IPS DF 19.7 (cell line): ENCODE measurements at regions not wholly inside any gene's neighbourhood (a gene's known extent, or its start where the extent isn't known, plus 50 kb on each side); places are given as distances from the start of the nearest gene placed in this dataset.
"Not testable (repeated sequence)": the region's sequence is repeated elsewhere in the genome, so short reads cannot be mapped to it uniquely, and the experiment has no call there.

Experiments used
- DNase-seq: peaks from one replicate; pipeline ENCODE4 v3.0.0-alpha.2; 2013; ENCODE audit warnings: low read depth, low spot score

- DNase-seq = no peak
Measured at GRCh38 chr10:4310172-4310571, 515.8 kb upstream of the AKR1E2 start.

- no peak for DNase-seq
Measured at GRCh38 chr10:4307910-4308309, 518.1 kb upstream of the AKR1E2 start.

GRCh38 chr10:4306871-4307270 is 519.1 kb upstream of the AKR1E2 start:
- no peak for DNase-seq

GRCh38 chr10:4303045-4303444 is 518.0 kb upstream of the KLF6 start:
- DNase-seq = no peak

- no peak for DNase-seq
Measured at GRCh38 chr10:4301291-4302045, 516.5 kb upstream of the KLF6 start.

GRCh38 chr10:4296161-4296560 is 511.2 kb upstream of the KLF6 start:
- DNase-seq = no peak

- DNase-seq = no peak
Measured at GRCh38 chr10:4294996-4295792, 510.2 kb upstream of the KLF6 start.

DNA sequence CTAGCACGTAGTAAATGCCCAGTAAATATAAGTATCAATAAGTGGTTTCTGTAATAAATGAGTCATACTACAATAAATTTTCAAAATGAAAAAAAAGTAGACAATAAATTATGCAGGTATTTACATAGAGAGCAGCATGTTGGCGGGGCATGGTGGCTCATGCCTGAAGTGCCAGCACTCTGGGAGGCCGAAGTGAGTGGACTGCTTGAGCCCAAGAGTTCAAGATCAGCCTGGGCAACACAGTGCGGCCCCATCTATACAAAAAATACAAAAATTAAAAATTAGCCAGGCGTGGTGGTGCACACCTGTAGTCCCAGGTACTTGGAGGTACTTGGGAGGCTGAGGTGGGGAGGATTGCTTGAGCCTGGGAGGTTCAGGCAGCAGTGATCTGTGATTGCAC is 509.3 kb upstream of the KLF6 start:
- DNase-seq = no peak

GRCh38 chr10:4291990-4292389 is 507.0 kb upstream of the KLF6 start:
- DNase-seq = no peak

DNA sequence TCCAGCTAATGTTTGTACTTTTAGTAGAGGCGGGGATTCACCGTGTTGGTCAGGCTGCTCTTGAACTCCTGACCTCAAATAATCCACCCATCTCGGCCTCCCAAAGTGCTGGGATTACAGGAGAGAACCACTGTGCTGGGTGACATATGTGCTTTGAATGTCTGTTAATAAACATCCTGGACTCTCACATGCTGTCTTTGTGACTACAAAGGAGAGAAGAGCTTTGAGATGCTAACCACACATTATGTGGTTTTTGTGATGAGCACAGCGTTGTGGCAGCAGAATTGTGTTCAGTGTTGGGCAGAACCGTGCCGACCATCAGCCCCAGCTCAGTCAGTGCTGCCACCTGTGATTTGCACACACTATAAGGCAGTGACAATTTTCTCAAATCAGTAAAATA is 500.1 kb upstream of the KLF6 start:
- no peak for DNase-seq

DNA sequence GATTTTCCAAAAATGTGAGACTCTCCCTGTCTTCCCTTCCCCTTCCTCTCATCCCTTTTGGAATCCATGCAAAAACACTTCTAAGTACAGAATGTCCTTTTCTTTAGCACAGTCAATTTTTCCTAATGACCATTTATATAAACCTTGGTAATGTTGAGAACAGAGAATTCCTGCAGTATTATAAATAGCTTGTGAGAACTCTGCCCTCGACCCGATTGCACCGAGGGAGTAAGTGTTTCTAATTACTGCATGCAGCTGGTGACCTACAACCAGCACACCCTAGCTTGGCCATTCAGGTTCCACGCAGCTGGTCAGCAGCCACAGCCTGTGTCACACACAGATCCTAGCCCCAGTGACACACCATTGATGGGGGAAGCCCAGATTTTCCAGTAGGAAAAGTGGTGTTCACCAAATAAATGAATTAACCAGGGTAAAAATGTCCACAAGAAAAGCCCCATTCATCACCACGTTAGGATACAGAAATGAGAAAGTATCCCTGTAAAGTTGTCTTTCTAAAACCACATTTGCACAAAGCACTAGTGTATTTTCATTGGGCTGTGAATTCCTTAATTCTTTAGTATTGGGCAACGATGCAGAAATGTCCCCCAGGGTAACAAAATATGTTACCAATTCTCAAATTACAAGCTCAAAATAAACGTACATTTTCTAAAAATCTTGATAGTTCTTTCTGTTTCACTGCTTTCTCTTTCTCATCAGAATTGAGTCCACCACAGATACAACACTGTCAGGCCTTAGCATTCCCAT is 499.0 kb upstream of the KLF6 start:
- DNase-seq = no peak

DNA sequence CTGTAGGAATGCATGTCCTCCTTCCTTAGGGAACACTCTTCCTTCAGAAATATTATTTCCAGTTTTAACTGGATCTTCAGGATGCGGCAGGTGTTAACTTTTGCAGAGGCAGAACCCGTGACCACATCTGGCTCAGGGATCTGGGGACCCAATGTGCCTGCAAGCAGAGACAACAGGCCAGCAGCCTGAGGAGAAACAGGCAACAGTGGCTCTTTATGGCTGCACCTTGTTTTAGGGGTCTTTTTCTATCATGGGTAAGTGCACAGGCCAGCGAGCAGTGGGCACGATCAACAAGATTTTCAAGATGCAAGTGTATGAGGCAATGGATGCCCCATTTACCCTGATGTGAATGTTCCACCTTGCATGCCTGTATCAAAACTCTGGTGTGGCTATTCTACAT is 497.5 kb upstream of the KLF6 start:
- no peak for DNase-seq

DNA sequence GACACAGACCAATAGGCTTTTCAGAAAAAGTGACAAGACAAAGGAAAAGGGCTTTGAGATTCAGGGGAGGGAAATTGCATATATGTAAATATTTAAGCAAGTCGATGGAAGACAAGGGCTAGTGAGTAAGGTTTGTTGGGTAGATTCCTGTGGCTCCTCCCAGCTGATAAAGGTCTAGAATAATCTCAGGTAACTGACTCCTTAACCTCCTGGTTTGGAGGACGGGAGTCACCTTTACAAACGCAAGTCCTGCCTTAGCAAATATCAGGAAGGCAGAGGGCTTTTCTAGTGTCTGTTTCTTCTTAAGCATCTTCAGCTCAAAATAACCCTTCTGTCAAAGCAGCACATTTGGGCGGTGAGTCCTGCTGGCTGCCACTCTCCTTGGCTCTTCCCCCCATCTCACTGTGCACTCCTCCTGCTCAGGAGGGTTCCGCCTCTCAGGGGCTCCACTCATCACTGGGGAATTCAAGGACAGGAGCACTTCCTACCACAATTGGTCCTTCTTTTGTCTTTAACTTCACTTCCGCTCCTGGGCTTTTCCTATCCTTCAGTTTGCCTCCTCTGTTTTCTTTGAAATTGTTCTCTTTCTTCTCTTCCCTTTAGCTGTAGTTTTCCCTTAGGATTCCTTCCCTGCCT is 496.3 kb upstream of the KLF6 start:
- no peak for DNase-seq

DNA sequence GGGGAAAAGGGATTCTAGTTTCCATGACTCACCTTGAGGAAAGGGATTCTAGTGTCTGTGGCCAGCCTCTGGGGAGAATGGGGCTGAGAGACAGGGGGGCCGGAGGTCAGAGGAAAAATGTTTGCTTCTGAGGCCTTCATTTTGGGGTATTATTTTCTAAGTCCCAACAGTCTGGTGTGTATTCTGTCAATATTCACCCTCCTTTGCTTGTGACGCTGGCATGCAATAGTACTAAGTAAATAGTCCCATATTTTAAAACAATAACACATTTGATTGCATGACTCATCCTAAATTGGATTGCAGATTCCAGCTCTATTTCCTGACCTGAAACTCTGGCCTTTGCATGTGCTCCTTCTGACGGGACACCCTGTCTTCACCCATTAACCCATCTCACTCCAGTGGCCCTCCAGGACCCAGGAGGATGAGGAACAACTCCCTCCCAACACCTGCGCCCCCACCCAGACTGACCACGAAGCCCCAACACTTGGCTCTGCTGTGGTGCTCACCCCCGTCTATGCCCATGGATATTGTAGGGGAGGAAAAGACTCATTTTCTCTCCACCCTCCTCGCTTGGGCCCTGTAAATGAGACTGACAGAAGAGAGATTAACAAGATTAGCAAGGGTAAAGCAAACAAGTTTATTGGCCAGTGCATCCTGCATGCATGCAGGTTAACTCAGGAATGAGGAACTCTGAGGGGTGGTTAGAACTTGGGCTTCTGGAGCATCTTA is 495.6 kb upstream of the KLF6 start:
- DNase-seq = no peak

GRCh38 chr10:4279655-4280054 is 494.6 kb upstream of the KLF6 start:
- DNase-seq = no peak

DNA sequence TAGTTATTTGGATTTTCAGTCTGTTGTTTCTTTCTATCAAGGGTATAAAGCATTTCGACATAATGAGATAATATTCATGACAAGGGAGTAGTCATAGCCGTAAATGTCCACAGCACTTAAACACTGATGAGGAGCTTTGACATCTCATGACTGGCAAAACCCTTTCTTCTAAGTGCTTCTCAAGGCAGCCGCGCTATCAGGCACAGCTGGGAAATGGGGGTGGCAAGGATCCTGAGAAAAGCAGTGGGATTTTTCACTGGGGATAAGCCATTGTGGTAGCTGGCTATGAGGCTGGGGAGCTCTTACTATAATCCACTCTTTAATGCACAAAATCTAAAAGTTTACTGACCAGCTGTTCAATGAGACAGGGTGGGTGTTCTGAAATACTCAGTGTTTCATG is 493.2 kb upstream of the KLF6 start:
- DNase-seq = no peak

DNA sequence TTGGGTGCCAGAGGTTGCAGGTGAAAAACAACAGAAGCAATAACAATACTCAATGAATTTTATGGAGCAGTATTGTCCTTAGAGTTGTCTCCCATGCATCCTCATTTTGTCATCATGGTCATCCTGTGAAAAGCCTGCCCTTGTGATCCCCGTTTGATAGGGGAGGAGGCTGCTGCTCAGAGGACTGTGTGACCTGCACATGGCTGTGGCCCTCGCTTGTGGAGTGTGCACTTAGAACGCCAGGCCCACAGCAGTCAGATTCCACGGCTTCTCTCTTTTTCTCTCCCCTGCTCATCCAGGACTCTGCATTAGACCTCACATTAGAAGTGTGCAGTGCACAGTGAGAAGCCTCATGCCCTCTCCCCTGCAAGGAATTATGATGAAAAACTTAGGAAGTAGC is 491.1 kb upstream of the KLF6 start:
- no peak for DNase-seq

DNA sequence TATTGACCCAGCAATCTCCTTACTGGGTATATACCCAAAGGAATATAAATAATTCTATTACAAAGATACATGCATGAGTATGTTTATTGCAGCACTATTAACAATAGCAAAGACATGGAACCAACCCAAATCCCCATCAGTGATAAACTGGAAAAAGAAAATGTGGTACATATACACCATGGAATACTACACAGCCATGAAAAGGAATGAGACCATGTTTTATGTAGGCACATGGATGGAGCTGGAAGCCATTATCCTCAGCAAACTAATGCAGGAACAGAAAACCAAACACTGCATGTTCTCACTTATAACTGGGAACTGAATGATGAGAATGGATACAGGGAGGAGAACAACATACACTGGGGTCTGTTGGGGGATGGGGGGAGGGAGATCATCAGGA is 489.7 kb upstream of the KLF6 start:
- DNase-seq = not testable (repeated sequence)

GRCh38 chr10:4271193-4271592 is 486.2 kb upstream of the KLF6 start:
- DNase-seq = no peak

DNA sequence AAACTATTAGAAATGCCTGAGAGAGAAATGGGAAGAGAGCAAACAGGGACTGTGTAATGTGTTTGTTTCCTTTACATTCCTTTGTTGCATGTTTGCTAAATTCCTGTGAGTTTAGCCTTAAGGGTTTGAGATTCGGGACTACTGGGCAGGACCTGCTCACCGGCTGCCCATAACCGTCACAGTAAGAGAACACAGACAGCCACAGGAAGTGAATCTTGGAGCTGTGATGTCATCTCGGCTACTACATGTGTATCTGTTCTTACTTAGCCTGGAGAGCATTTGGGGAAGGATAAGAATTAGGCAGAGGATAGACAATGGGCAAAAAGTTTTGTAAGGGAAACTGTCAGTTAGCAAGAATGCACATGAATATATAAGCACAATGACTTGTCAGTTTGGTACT is 485.1 kb upstream of the KLF6 start:
- no peak for DNase-seq

GRCh38 chr10:4268490-4268889 is 483.5 kb upstream of the KLF6 start:
- not testable (repeated sequence) for DNase-seq
